ENCODE measurements at regions not wholly inside any gene's neighbourhood (a gene's known extent, or its start where the extent isn't known, plus 50 kb on each side); places are given as distances from the start of the nearest gene placed in this dataset.
A peak's percentile ranks its signal among the peaks of the same experiment; 100 is the strongest.

- no peak overlapping the region for H3K9ac ChIP-seq (ENCODE audit: low read depth, low read length, poor library complexity)
- no peaks in the 10 kb centered on the region for H3K79me1 ChIP-seq (ENCODE audit: low read depth, low read length)
- DNase-seq (ENCODE audit: low spot score), result no peak
- peaks cover 0 to 6% of the 10 kb centered on the region in 2 donors for H3K9me3 ChIP-seq (replicated peaks in 1 of 2; ENCODE audit: control insufficient read depth in 2 of 2, insufficient read depth in 1 of 2, low read depth in 1 of 2, low read length in 2 of 2)
- no peak overlapping the region for H4K91ac ChIP-seq (ENCODE audit: low read depth, low read length, poor library complexity)
- no peak overlapping the region for H2BK12ac ChIP-seq (ENCODE audit: low read length)
- no peak overlapping the region for H3K18ac ChIP-seq (ENCODE audit: low read length)
- no peaks in the 10 kb centered on the region for H3K27me3 ChIP-seq (ENCODE audit: control insufficient read depth in 3 of 3, insufficient read depth in 3 of 3, low read depth in 1 of 3, low read length in 3 of 3)
- no peaks in the 10 kb centered on the region for H3K36me3 ChIP-seq (replicated peaks in 1 of 2; ENCODE audit: control insufficient read depth in 2 of 2, insufficient read depth in 2 of 2, low read length in 2 of 2)
- no peak overlapping the region for H2AFZ ChIP-seq (ENCODE audit: low read length)
- no peak overlapping the region for H2BK5ac ChIP-seq (ENCODE audit: low read length)
- no peak overlapping the region for H3K23ac ChIP-seq (ENCODE audit: low read depth, low read length, poor library complexity)
- H3K14ac ChIP-seq (ENCODE audit: low read length), result no peak overlapping the region
- no peak overlapping the region for H3K4ac ChIP-seq (ENCODE audit: low read length)
- no peak overlapping the region for H3K4me2 ChIP-seq (ENCODE audit: insufficient read depth, low read length, poor library complexity, severe bottlenecking)
- no peak overlapping the region for H3K4me3 ChIP-seq (ENCODE audit: low read length in 2 of 2)
- H3K27ac ChIP-seq (replicated peaks; ENCODE audit: low read length), result no peak overlapping the region
- no peak overlapping the region for H2BK15ac ChIP-seq (ENCODE audit: low read length)
- no peak overlapping the region for H2AK5ac ChIP-seq (ENCODE audit: low read depth, low read length)
- WGBS, 2 donors (ENCODE audit: extremely low coverage in 2 of 2, insufficient read length in 2 of 2, insufficient replicate concordance in 1 of 2), result no CpG with 5 or more reads among the region's 1 CpG
- no peak overlapping the region for H2BK120ac ChIP-seq (ENCODE audit: low read depth, low read length)
- H4K8ac ChIP-seq (ENCODE audit: low read depth, low read length), result no peak overlapping the region
- no peaks in the 10 kb centered on the region for H3K4me1 ChIP-seq (ENCODE audit: control insufficient read depth in 2 of 2, insufficient read depth in 1 of 2, low read depth in 1 of 2, low read length in 2 of 2)
Observed at GRCh38 chr5:67575087-67575486, 378.5 kb upstream of the CD180 start.

- no peaks in the 10 kb centered on the region for H3K36me3 ChIP-seq (replicated peaks in 1 of 2; ENCODE audit: control insufficient read depth in 2 of 2, insufficient read depth in 2 of 2, low read length in 2 of 2)
- no peak for DNase-seq (ENCODE audit: low spot score)
- no CpG with 5 or more reads among the region's 1 CpG for WGBS, 2 donors (ENCODE audit: extremely low coverage in 2 of 2, insufficient read length in 2 of 2, insufficient replicate concordance in 1 of 2)
- no peak overlapping the region for H2BK120ac ChIP-seq (ENCODE audit: low read depth, low read length)
- no peaks in the 10 kb centered on the region for H3K4me1 ChIP-seq (ENCODE audit: control insufficient read depth in 2 of 2, insufficient read depth in 1 of 2, low read depth in 1 of 2, low read length in 2 of 2)
- H3K4ac ChIP-seq (ENCODE audit: low read length), result no peak overlapping the region
- H3K9ac ChIP-seq (ENCODE audit: low read depth, low read length, poor library complexity), result no peak overlapping the region
- no peak overlapping the region for H4K8ac ChIP-seq (ENCODE audit: low read depth, low read length)
- no peak overlapping the region for H3K4me2 ChIP-seq (ENCODE audit: insufficient read depth, low read length, poor library complexity, severe bottlenecking)
- H3K14ac ChIP-seq (ENCODE audit: low read length), result no peak overlapping the region
- H2BK12ac ChIP-seq (ENCODE audit: low read length), result no peak overlapping the region
- no peak overlapping the region for H3K4me3 ChIP-seq (ENCODE audit: low read length in 2 of 2)
- no peak overlapping the region for H2AFZ ChIP-seq (ENCODE audit: low read length)
- no peak overlapping the region for H4K91ac ChIP-seq (ENCODE audit: low read depth, low read length, poor library complexity)
- H3K79me1 ChIP-seq (ENCODE audit: low read depth, low read length), result no peaks in the 10 kb centered on the region
- H2BK15ac ChIP-seq (ENCODE audit: low read length), result no peak overlapping the region
- H3K18ac ChIP-seq (ENCODE audit: low read length), result no peak overlapping the region
- no peak overlapping the region for H3K27ac ChIP-seq (replicated peaks; ENCODE audit: low read length)
- H2BK5ac ChIP-seq (ENCODE audit: low read length), result no peak overlapping the region
- H3K27me3 ChIP-seq (ENCODE audit: control insufficient read depth in 3 of 3, insufficient read depth in 3 of 3, low read depth in 1 of 3, low read length in 3 of 3), result no peaks in the 10 kb centered on the region
- H3K23ac ChIP-seq (ENCODE audit: low read depth, low read length, poor library complexity), result no peak overlapping the region
- H3K9me3 ChIP-seq (replicated peaks in 1 of 2; ENCODE audit: control insufficient read depth in 2 of 2, insufficient read depth in 1 of 2, low read depth in 1 of 2, low read length in 2 of 2), result no peaks in the 10 kb centered on the region
- H2AK5ac ChIP-seq (ENCODE audit: low read depth, low read length), result no peak overlapping the region
Observed at GRCh38 chr5:67561151-67561932, 364.7 kb upstream of the CD180 start.

- no peak overlapping the region for H2BK120ac ChIP-seq (ENCODE audit: low read depth, low read length)
- H3K79me1 ChIP-seq (ENCODE audit: low read depth, low read length), result no peaks in the 10 kb centered on the region
- no peak overlapping the region for H3K4ac ChIP-seq (ENCODE audit: low read length)
- H2AFZ ChIP-seq (ENCODE audit: low read length), result peak overlapping the region; percentile 31
- no peak overlapping the region for H3K23ac ChIP-seq (ENCODE audit: low read depth, low read length, poor library complexity)
- H3K9ac ChIP-seq (ENCODE audit: low read depth, low read length, poor library complexity), result no peak overlapping the region
- no peak overlapping the region for H3K14ac ChIP-seq (ENCODE audit: low read length)
- H3K27me3 ChIP-seq (ENCODE audit: control insufficient read depth in 3 of 3, insufficient read depth in 3 of 3, low read depth in 1 of 3, low read length in 3 of 3), result no peaks in the 10 kb centered on the region
- no peak overlapping the region for H2BK12ac ChIP-seq (ENCODE audit: low read length)
- no peak overlapping the region for H2BK15ac ChIP-seq (ENCODE audit: low read length)
- H4K8ac ChIP-seq (ENCODE audit: low read depth, low read length), result no peak overlapping the region
- no peaks in the 10 kb centered on the region for H3K9me3 ChIP-seq (replicated peaks in 1 of 2; ENCODE audit: control insufficient read depth in 2 of 2, insufficient read depth in 1 of 2, low read depth in 1 of 2, low read length in 2 of 2)
- no peaks in the 10 kb centered on the region for H3K4me1 ChIP-seq (ENCODE audit: control insufficient read depth in 2 of 2, insufficient read depth in 1 of 2, low read depth in 1 of 2, low read length in 2 of 2)
- H3K4me2 ChIP-seq (ENCODE audit: insufficient read depth, low read length, poor library complexity, severe bottlenecking), result no peak overlapping the region
- no peak overlapping the region for H2AK5ac ChIP-seq (ENCODE audit: low read depth, low read length)
- no peak for DNase-seq (ENCODE audit: low spot score)
- H4K91ac ChIP-seq (ENCODE audit: low read depth, low read length, poor library complexity), result no peak overlapping the region
- no peak overlapping the region for H3K18ac ChIP-seq (ENCODE audit: low read length)
- no peaks in the 10 kb centered on the region for H3K36me3 ChIP-seq (replicated peaks in 1 of 2; ENCODE audit: control insufficient read depth in 2 of 2, insufficient read depth in 2 of 2, low read length in 2 of 2)
- no peak overlapping the region for H2BK5ac ChIP-seq (ENCODE audit: low read length)
- WGBS, 2 donors (ENCODE audit: extremely low coverage in 2 of 2, insufficient read length in 2 of 2, insufficient replicate concordance in 1 of 2), result no CpG with 5 or more reads among the region's 1 CpG
- H3K27ac ChIP-seq (replicated peaks; ENCODE audit: low read length), result no peak overlapping the region
- no peak overlapping the region for H3K4me3 ChIP-seq (ENCODE audit: low read length in 2 of 2)
Observed at GRCh38 chr5:67552773-67553172, 356.2 kb upstream of the CD180 start.

- Histone ChIP-seq H2BK120ac (ENCODE audit: low read depth, low read length) (no peak overlapping the region), H3K4me2 (ENCODE audit: insufficient read depth, low read length, poor library complexity, severe bottlenecking) (no peak overlapping the region), H3K23ac (ENCODE audit: low read depth, low read length, poor library complexity) (no peak overlapping the region), H4K8ac (ENCODE audit: low read depth, low read length) (no peak overlapping the region), H3K27ac (replicated peaks; ENCODE audit: low read length) (no peak overlapping the region), H3K4me1 (ENCODE audit: control insufficient read depth in 2 of 2, insufficient read depth in 1 of 2, low read depth in 1 of 2, low read length in 2 of 2) (no peaks in the 10 kb centered on the region), H3K18ac (ENCODE audit: low read length) (no peak overlapping the region), H3K27me3 (ENCODE audit: control insufficient read depth in 3 of 3, insufficient read depth in 3 of 3, low read depth in 1 of 3, low read length in 3 of 3) (no peaks in the 10 kb centered on the region), H3K4me3 (ENCODE audit: low read length in 2 of 2) (no peak overlapping the region), H2BK15ac (ENCODE audit: low read length) (no peak overlapping the region), H2BK5ac (ENCODE audit: low read length) (no peak overlapping the region), H3K4ac (ENCODE audit: low read length) (no peak overlapping the region), H2AFZ (ENCODE audit: low read length) (no peak overlapping the region), H3K9ac (ENCODE audit: low read depth, low read length, poor library complexity) (no peak overlapping the region), H2BK12ac (ENCODE audit: low read length) (no peak overlapping the region), H3K9me3 (replicated peaks in 1 of 2; ENCODE audit: control insufficient read depth in 2 of 2, insufficient read depth in 1 of 2, low read depth in 1 of 2, low read length in 2 of 2) (no peaks in the 10 kb centered on the region), H3K14ac (ENCODE audit: low read length) (no peak overlapping the region), H4K91ac (ENCODE audit: low read depth, low read length, poor library complexity) (no peak overlapping the region), H3K79me1 (ENCODE audit: low read depth, low read length) (no peaks in the 10 kb centered on the region), H2AK5ac (ENCODE audit: low read depth, low read length) (no peak overlapping the region), H3K36me3 (replicated peaks in 1 of 2; ENCODE audit: control insufficient read depth in 2 of 2, insufficient read depth in 2 of 2, low read length in 2 of 2) (no peaks in the 10 kb centered on the region)
- WGBS, 2 donors (ENCODE audit: extremely low coverage in 2 of 2, insufficient read length in 2 of 2, insufficient replicate concordance in 1 of 2), result no CpG with 5 or more reads among the region's 4 CpGs
- no peak for DNase-seq (ENCODE audit: low spot score)
Observed at GRCh38 chr5:67549947-67550346, 353.3 kb upstream of the CD180 start.
